BJ (cell line): ENCODE measurements at regions not wholly inside any gene's neighbourhood (a gene's known extent, or its start where the extent isn't known, plus 50 kb on each side); places are given as distances from the start of the nearest gene placed in this dataset.

ENCODE experiments used
- CTCF ChIA-PET: fragments of 350-600 bp; formaldehyde crosslinking; extraction: SDS; loops from one replicate; lab custom pipeline; 2021; ENCODE audit warnings: antibody characterized with exemption, inconsistent platforms; lab: Yijun Ruan, JAX
- POLR2A ChIA-PET: fragments of 300-600 bp; sonication (Branson Sonifier 250); formaldehyde crosslinking; extraction: SDS; loops from one replicate; lab custom pipeline; 2021; ENCODE audit warnings: antibody characterized with exemption; lab: Charles Lee
- DNase-seq: peaks from one replicate; pipeline ENCODE4 v3.0.0-alpha.2; 2011; ENCODE audit warnings: low read depth
- H3K27me3 ChIP-seq: 2 replicates; pipeline ENCODE4 v1.6.0; 2011; ENCODE audit warnings: low read length; ENCODE audit not compliant: control insufficient read depth, insufficient read depth
- H3K36me3 ChIP-seq: 2 replicates; pipeline ENCODE4 v1.5.1; 2011; ENCODE audit warnings: low read length; ENCODE audit not compliant: control insufficient read depth, insufficient read depth
- H3K4me3 ChIP-seq: 2 replicates; pipeline ENCODE4 v1.5.1; 2011; ENCODE audit warnings: low read depth, mild to moderate bottlenecking, control low read depth, low read length
- CTCF ChIP-seq: IDR thresholded peaks from 2 replicates; pipeline ENCODE4 v1.5.1; 2011; ENCODE audit warnings: low read depth, mild to moderate bottlenecking, control low read depth, inconsistent platforms, low read length, moderate library complexity; ENCODE audit not compliant: insufficient read depth

- CTCF ChIA-PET: no interaction called here
Measured at GRCh38 chr14:104373855-104374717, 205.5 kb upstream of the C14orf180 start.

GRCh38 chr14:104374718-104375080, 204.9 kb upstream of the C14orf180 start:
- CTCF ChIA-PET: no interaction called here
- POLR2A ChIA-PET: no interaction called here
- Histone ChIP-seq H3K27me3 (no peaks in the 10 kb centered on the region; the same call in 1 of the 2 replicates), H3K36me3 (no peaks in the 10 kb centered on the region), H3K4me3 (no peak overlapping the region)
- TF ChIP-seq CTCF: no peak
- no peak for DNase-seq

More at GRCh38 chr14:104373855-104374717, 205.5 kb upstream of the C14orf180 start:
- DNase-seq: no peak
- no peak for TF ChIP-seq CTCF
- Histone ChIP-seq H3K27me3 (no peaks in the 10 kb centered on the region; the same call in 1 of the 2 replicates), H3K4me3 (no peak overlapping the region), H3K36me3 (no peaks in the 10 kb centered on the region)
- POLR2A ChIA-PET: no interaction called here

GRCh38 chr14:104375551-104376201, 203.9 kb upstream of the C14orf180 start:
- H3K36me3 ChIP-seq: no peaks in the 10 kb centered on the region
- ChIA-PET CTCF (no interaction called here), POLR2A (no interaction called here)
- no peak for DNase-seq
- no peaks in the 10 kb centered on the region; the same call in 1 of the 2 replicates for H3K27me3 ChIP-seq
- TF ChIP-seq CTCF: no peak
- no peak overlapping the region for H3K4me3 ChIP-seq

- TF ChIP-seq CTCF: no peak
- no peaks in the 10 kb centered on the region; the same call in 1 of the 2 replicates for H3K27me3 ChIP-seq
- no peak overlapping the region for H3K4me3 ChIP-seq
- no peak for DNase-seq
- ChIA-PET CTCF (no interaction called here), POLR2A (no interaction called here)
- no peaks in the 10 kb centered on the region for H3K36me3 ChIP-seq
Measured at GRCh38 chr14:104376202-104377140, 203.1 kb upstream of the C14orf180 start.
